Transverse colon (tissue), 4 donors: ENCODE measurements at regions not wholly inside any gene's neighbourhood (a gene's known extent, or its start where the extent isn't known, plus 50 kb on each side); places are given as distances from the start of the nearest gene placed in this dataset.

Source experiments
- DNase-seq: peaks from one replicate; pipeline ENCODE4 v3.0.0-alpha.2; 2019
- H3K27ac ChIP-seq, 4 donors: fragments of 200-600 bp; sonication (generic); 2 replicates each; pipeline ENCODE4 v1.5.1; 2016 to 2018; ENCODE audit warnings: inconsistent platforms in 4 of 4
- H3K27me3 ChIP-seq: fragments of 200-600 bp; sonication (generic); 2 replicates; pipeline ENCODE4 v1.5.1; 2017; ENCODE audit warnings: inconsistent platforms
- H3K36me3 ChIP-seq, 4 donors: fragments of 200-600 bp; sonication (generic); 2 replicates each; pipeline ENCODE4 v1.5.1; 2017 to 2019; ENCODE audit warnings: inconsistent platforms in 4 of 4
- H3K4me1 ChIP-seq, 4 donors: fragments of 200-600 bp; sonication (generic); 2 replicates each; pipeline ENCODE4 v1.5.1; 2017 to 2020; ENCODE audit warnings: inconsistent platforms in 4 of 4
- H3K4me3 ChIP-seq, 4 donors: fragments of 200-600 bp; sonication (generic); 1 replicate in 1 of 4; 2 replicates in 3 of 4; pipeline versions ENCODE4 v1.5.1 to v1.6.1; 2017 to 2019; ENCODE audit warnings: inconsistent platforms in 4 of 4
- H3K9me3 ChIP-seq, 2 donors: fragments of 200-600 bp; sonication (generic); 2 replicates each; pipeline ENCODE4 v1.5.1; 2017 to 2019; ENCODE audit warnings: inconsistent platforms in 2 of 2
- CTCF ChIP-seq, 5 experiments: fragments of 200-600 bp in 3 of 5; fragments of 450-650 bp in 2 of 5; sonication (generic) in 3 of 5; IDR thresholded peaks; 1 replicate in 2 of 5; 2 replicates in 3 of 5; pipeline ENCODE4 v1.5.1; 2016 to 2017; ENCODE audit warnings: antibody characterized with exemption in 5 of 5, inconsistent platforms in 3 of 5, mild to moderate bottlenecking in 2 of 5, moderate library complexity in 1 of 5
- EP300 ChIP-seq: sonication (generic); formaldehyde crosslinking; IDR thresholded peaks from one replicate; pipeline ENCODE4 v1.6.1; 2017; ENCODE audit warnings: antibody characterized with exemption, low read depth
- POLR2A ChIP-seq: fragments of 450-650 bp; IDR thresholded peaks from one replicate; pipeline ENCODE4 v1.6.1; 2016; ENCODE audit warnings: antibody characterized with exemption, mild to moderate bottlenecking, moderate library complexity
- POLR2AphosphoS5 ChIP-seq, 3 donors: sonication (generic); formaldehyde crosslinking; IDR thresholded peaks; one replicate each; pipeline ENCODE4 v1.6.1; 2016; ENCODE audit warnings: antibody characterized with exemption in 3 of 3
- WGBS, 2 donors: methylation state at CpG; one replicate each; pipeline ENCODE4 v1.1.5; 2018; ENCODE audit warnings: low coverage in 1 of 2; 5-methylcytosine and 5-hydroxymethylcytosine counted together
- in situ Hi-C, 4 donors: fragments of 200-750 bp; cut with MboI; loops; one replicate each; pipeline versions ENCODE4 v1.15.0 to v1.15.1; 2017; ENCODE audit warnings: low sequenced_read_pairs in 3 of 4, low pct_ligation_motif_present in 1 of 4, low pct_unique_long_range_greater_than_20kb in 1 of 4
- intact Hi-C: fragments of 100-400 bp; cut with DNase I; formaldehyde crosslinking; loops from one replicate; pipeline ENCODE4 v1.15.1; 2023; ENCODE audit warnings: low total_unique reads

DNA sequence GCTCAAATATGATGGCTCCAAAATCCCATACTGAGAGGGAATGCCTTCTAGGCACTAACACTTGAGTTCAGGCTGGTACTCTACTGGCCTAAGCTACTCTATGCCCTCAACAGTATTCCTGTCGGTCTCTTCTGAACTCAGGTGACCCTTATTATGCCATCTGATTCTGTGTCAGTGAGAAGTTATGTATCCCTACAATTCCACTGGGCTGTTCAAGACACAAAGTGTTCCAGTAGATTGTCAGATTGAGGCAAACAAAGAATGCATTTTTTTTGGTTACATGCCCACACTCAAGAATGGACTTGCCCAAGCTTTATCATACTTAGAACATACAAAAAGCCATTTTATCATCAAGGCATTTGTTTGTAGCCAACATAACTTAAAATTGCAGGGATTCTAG lies 553.8 kb upstream of the PRMT6 start:
- H3K27ac ChIP-seq, result no peak overlapping the region
- no peaks in the 10 kb centered on the region for H3K27me3 ChIP-seq
- WGBS, 2 donors, result 80 to 85% methylated on average over 1 of the region's 1 CpG
- no peak overlapping the region for H3K4me3 ChIP-seq
- no peak for DNase-seq
- TF ChIP-seq POLR2AphosphoS5 (IDR thresholded peaks at IDR 0.05) (no peak), POLR2A (no peak), EP300 (no peak), CTCF (IDR thresholded peaks at IDR 0.05) (no peak)
- intact Hi-C loops, result no loop called here
- in situ Hi-C loops, result no loop called here
- H3K9me3 ChIP-seq, result no peaks in the 10 kb centered on the region
- H3K36me3 ChIP-seq, result no peaks in the 10 kb centered on the region
- H3K4me1 ChIP-seq, result no peaks in the 10 kb centered on the region

- Histone ChIP-seq H3K4me3 (no peak overlapping the region), H3K4me1 (no peaks in the 10 kb centered on the region), H3K27ac (no peak overlapping the region), H3K9me3 (no peaks in the 10 kb centered on the region), H3K36me3 (no peaks in the 10 kb centered on the region), H3K27me3 (no peaks in the 10 kb centered on the region)
- TF ChIP-seq POLR2A (no peak), POLR2AphosphoS5 (IDR thresholded peaks at IDR 0.05) (no peak), CTCF (IDR thresholded peaks at IDR 0.05) (no peak), EP300 (no peak)
- no peak for DNase-seq
- 56 to 62% methylated on average over 1 to 3 of the region's 3 CpGs for WGBS, 2 donors
- in situ Hi-C loops, result no loop called here
- intact Hi-C loops, result no loop called here
These were observed 541.1 kb upstream of the PRMT6 start for GRCh38 chr1:106515375-106515774.

DNA sequence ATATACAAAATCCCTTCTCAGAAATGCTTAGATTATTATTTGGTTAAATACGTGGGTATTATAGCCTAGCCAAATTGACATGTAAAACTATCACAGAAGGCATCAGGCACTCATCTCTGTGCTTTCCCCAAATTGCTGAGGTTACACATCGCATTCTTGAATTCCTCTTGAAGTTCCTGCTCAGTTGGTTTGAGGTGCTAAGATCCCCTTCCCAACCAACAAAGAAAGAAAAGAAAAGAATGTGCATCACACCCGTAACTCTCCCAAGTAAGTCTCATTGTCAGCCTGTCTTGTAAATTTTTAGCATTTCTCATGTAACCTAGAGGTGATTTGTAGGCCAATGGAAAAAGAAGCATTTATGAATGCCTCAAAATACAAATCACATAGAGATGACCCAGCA lies 539.2 kb upstream of the PRMT6 start:
- intact Hi-C loops (no loop called here), in situ Hi-C loops (no loop called here)
- TF ChIP-seq POLR2A (no peak), POLR2AphosphoS5 (IDR thresholded peaks at IDR 0.05) (no peak), CTCF (IDR thresholded peaks at IDR 0.05) (no peak), EP300 (no peak)
- 76 to 84% methylated on average over 3 of the region's 3 CpGs for WGBS, 2 donors
- H3K27me3 ChIP-seq, result no peaks in the 10 kb centered on the region
- H3K27ac ChIP-seq, result no peak overlapping the region
- no peaks in the 10 kb centered on the region for H3K9me3 ChIP-seq
- no peak overlapping the region for H3K4me3 ChIP-seq
- H3K4me1 ChIP-seq, result no peaks in the 10 kb centered on the region
- DNase-seq, result no peak
- no peaks in the 10 kb centered on the region for H3K36me3 ChIP-seq

DNA sequence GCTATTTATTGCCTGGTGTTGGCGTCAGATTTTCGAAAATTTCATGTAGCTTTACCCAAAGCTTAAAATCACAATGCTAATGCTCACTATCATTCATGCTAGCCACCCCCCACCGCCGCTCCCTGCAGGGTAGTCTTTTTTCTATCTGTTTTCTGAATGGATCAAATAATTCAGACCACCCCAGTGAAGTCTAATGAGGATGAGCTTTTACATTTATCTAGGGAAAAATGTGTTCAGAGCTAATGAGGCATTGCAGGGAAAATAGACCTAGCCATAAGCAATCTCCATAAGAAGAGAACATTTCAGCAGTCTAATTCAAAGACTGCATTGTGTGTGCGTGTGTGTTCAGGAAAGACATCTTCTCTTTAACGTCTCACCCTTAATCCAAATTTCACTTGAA lies 533.0 kb upstream of the PRMT6 start:
- no peaks in the 10 kb centered on the region for H3K9me3 ChIP-seq
- no peaks in the 10 kb centered on the region for H3K27me3 ChIP-seq
- H3K4me3 ChIP-seq, result no peak overlapping the region
- 56 to 64% methylated on average over 6 of the region's 6 CpGs for WGBS, 2 donors
- in situ Hi-C loops (no loop called here), intact Hi-C loops (no loop called here)
- DNase-seq, result no peak
- H3K27ac ChIP-seq, result no peak overlapping the region
- TF ChIP-seq EP300 (no peak), CTCF (IDR thresholded peaks at IDR 0.05) (no peak), POLR2AphosphoS5 (IDR thresholded peaks at IDR 0.05) (no peak), POLR2A (no peak)
- H3K4me1 ChIP-seq, result no peaks in the 10 kb centered on the region
- H3K36me3 ChIP-seq, result no peaks in the 10 kb centered on the region
